Trophoblast cell (in vitro differentiated cells and primary cell): ENCODE measurements at regions not wholly inside any gene's neighbourhood (a gene's known extent, or its start where the extent isn't known, plus 50 kb on each side); places are given as distances from the start of the nearest gene placed in this dataset.

Source experiments
- DNase-seq, 2 donors: peaks; one replicate each; pipeline ENCODE4 v3.0.0-alpha.2; 2016
- H2AFZ ChIP-seq: 2 replicates; pipeline ENCODE4 v1.6.1; 2013; ENCODE audit warnings: low read length, moderate library complexity, mild to moderate bottlenecking; ENCODE audit not compliant: insufficient read depth, poor library complexity
- H2AK5ac ChIP-seq: 2 replicates; pipeline ENCODE4 v1.6.1; 2013; ENCODE audit warnings: mild to moderate bottlenecking, low read length
- H2BK120ac ChIP-seq: 2 replicates; pipeline ENCODE4 v1.6.1; 2013; ENCODE audit warnings: low read length, mild to moderate bottlenecking, moderate library complexity; ENCODE audit not compliant: insufficient read depth, poor library complexity
- H2BK12ac ChIP-seq: 2 replicates; pipeline ENCODE4 v1.6.1; 2013; ENCODE audit warnings: mild to moderate bottlenecking, low read length, moderate library complexity
- H2BK5ac ChIP-seq: 2 replicates; pipeline ENCODE4 v1.6.1; 2013; ENCODE audit warnings: low read length, low read depth, moderate library complexity, mild to moderate bottlenecking; ENCODE audit not compliant: poor library complexity
- H3K14ac ChIP-seq: 2 replicates; pipeline ENCODE4 v1.6.1; 2013; ENCODE audit warnings: mild to moderate bottlenecking, low read length
- H3K18ac ChIP-seq: 2 replicates; pipeline ENCODE4 v1.6.1; 2013; ENCODE audit warnings: mild to moderate bottlenecking, low read length
- H3K23ac ChIP-seq: 2 replicates; pipeline ENCODE4 v1.6.1; 2013; ENCODE audit warnings: low read length
- H3K27ac ChIP-seq: 2 replicates; pipeline ENCODE4 v1.5.1; 2013; ENCODE audit warnings: low read depth, mild to moderate bottlenecking, inconsistent platforms, low read length, moderate library complexity
- H3K27me3 ChIP-seq: 2 replicates; pipeline ENCODE4 v1.6.1; 2013; ENCODE audit warnings: inconsistent platforms, mild to moderate bottlenecking, low read length, moderate library complexity; ENCODE audit not compliant: insufficient read depth
- H3K36me3 ChIP-seq, 2 experiments: 1 replicate in 1 of 2; 2 replicates in 1 of 2; pipeline ENCODE4 v1.6.1; 2013; ENCODE audit warnings: low read length in 2 of 2, mild to moderate bottlenecking in 2 of 2, moderate library complexity in 1 of 2; ENCODE audit not compliant: insufficient read depth in 2 of 2, control insufficient read depth in 1 of 2
- H3K4ac ChIP-seq: 2 replicates; pipeline ENCODE4 v1.6.1; 2013; ENCODE audit warnings: low read depth, mild to moderate bottlenecking, low read length, moderate library complexity
- H3K4me1 ChIP-seq, 2 experiments: 1 replicate in 1 of 2; 2 replicates in 1 of 2; pipeline ENCODE4 v1.6.1; 2013; ENCODE audit warnings: low read length in 2 of 2, mild to moderate bottlenecking in 2 of 2, moderate library complexity in 1 of 2; ENCODE audit not compliant: insufficient read depth in 2 of 2, control insufficient read depth in 1 of 2
- H3K4me2 ChIP-seq: 2 replicates; pipeline ENCODE4 v1.6.1; 2013; ENCODE audit warnings: inconsistent platforms, mild to moderate bottlenecking, low read length, moderate library complexity
- H3K4me3 ChIP-seq: 2 replicates; pipeline ENCODE4 v1.5.1; 2013; ENCODE audit warnings: mild to moderate bottlenecking, low read depth, low read length, inconsistent platforms
- H3K79me1 ChIP-seq: one replicate; pipeline ENCODE4 v1.6.1; 2013; ENCODE audit warnings: low read length
- H3K79me2 ChIP-seq: 2 replicates; pipeline ENCODE4 v1.6.1; 2013; ENCODE audit warnings: low read length, mild to moderate bottlenecking; ENCODE audit not compliant: control insufficient read depth, insufficient read depth, poor library complexity
- H3K9ac ChIP-seq: 2 replicates; pipeline ENCODE4 v1.6.1; 2013; ENCODE audit warnings: mild to moderate bottlenecking, low read length
- H3K9me3 ChIP-seq: 2 replicates; pipeline ENCODE4 v1.6.1; 2013; ENCODE audit warnings: low read depth, mild to moderate bottlenecking, control low read depth, inconsistent platforms, low read length; ENCODE audit not compliant: insufficient read depth
- H4K12ac ChIP-seq: 2 replicates; pipeline ENCODE4 v1.6.1; 2013; ENCODE audit warnings: low read depth, mild to moderate bottlenecking, low read length, moderate library complexity
- H4K8ac ChIP-seq: 2 replicates; pipeline ENCODE4 v1.6.1; 2013; ENCODE audit warnings: low read depth, mild to moderate bottlenecking, low read length, moderate library complexity
- H4K91ac ChIP-seq: one replicate; pipeline ENCODE4 v1.6.1; 2013; ENCODE audit warnings: low read depth, mild to moderate bottlenecking, low read length, moderate library complexity
- WGBS: extraction: QIAGEN DNeasy Blood & Tissue Kit; methylation state at CpG from one replicate; pipeline ENCODE4 v1.1.7; 2013; ENCODE audit warnings: missing lambda C conversion rate; ENCODE audit not compliant: insufficient read length, insufficient coverage; ENCODE audit errors: extremely low coverage; 5-methylcytosine and 5-hydroxymethylcytosine counted together

GRCh38 chr7:109092268-109092667 lies 522.6 kb downstream of the DNAJB9 start:
- H2BK5ac ChIP-seq = no peak overlapping the region

GRCh38 chr7:109101332-109101731 lies 531.7 kb downstream of the DNAJB9 start:
- Histone ChIP-seq H2BK120ac (no peak overlapping the region), H3K4ac (no peak overlapping the region), H4K12ac (no peak overlapping the region), H3K4me3 (no peak overlapping the region), H3K18ac (no peak overlapping the region), H4K8ac (no peak overlapping the region), H3K4me2 (no peak overlapping the region), H3K9ac (no peak overlapping the region), H3K27ac (no peak overlapping the region), H2BK5ac (no peak overlapping the region), H2AFZ (no peak overlapping the region), H3K23ac (no peak overlapping the region), H3K9me3 (no peaks in the 10 kb centered on the region), H3K36me3 (no peaks in the 10 kb centered on the region), H3K27me3 (no peaks in the 10 kb centered on the region), H3K4me1 (no peaks in the 10 kb centered on the region), H2BK12ac (no peak overlapping the region), H2AK5ac (no peak overlapping the region), H3K14ac (no peak overlapping the region), H4K91ac (no peak overlapping the region), H3K79me1 (no peaks in the 10 kb centered on the region), H3K79me2 (no peaks in the 10 kb centered on the region)
- no peak for DNase-seq
- WGBS = no CpG with 5 or more reads among the region's 1 CpG

More at GRCh38 chr7:109092268-109092667, 522.6 kb downstream of the DNAJB9 start:
- no peaks in the 10 kb centered on the region for H3K36me3 ChIP-seq
- no peak overlapping the region for H4K12ac ChIP-seq
- H3K9me3 ChIP-seq = no peaks in the 10 kb centered on the region
- no peak overlapping the region for H2AFZ ChIP-seq
- H3K23ac ChIP-seq = no peak overlapping the region
- H3K27me3 ChIP-seq = no peaks in the 10 kb centered on the region
- no peak overlapping the region for H3K18ac ChIP-seq
- no peaks in the 10 kb centered on the region for H3K4me1 ChIP-seq
- no peak overlapping the region for H2BK120ac ChIP-seq
- no peak overlapping the region for H3K9ac ChIP-seq
- no peak overlapping the region for H4K8ac ChIP-seq
- H3K79me1 ChIP-seq = no peaks in the 10 kb centered on the region
- H3K79me2 ChIP-seq = no peaks in the 10 kb centered on the region
- no peak overlapping the region for H3K4me2 ChIP-seq
- H2AK5ac ChIP-seq = no peak overlapping the region
- H4K91ac ChIP-seq = no peak overlapping the region
- H3K4me3 ChIP-seq = no peak overlapping the region
- H3K27ac ChIP-seq = no peak overlapping the region
- no peak overlapping the region for H3K4ac ChIP-seq
- no peak for DNase-seq
- H3K14ac ChIP-seq = no peak overlapping the region
- no peak overlapping the region for H2BK12ac ChIP-seq
- WGBS = no CpG with 5 or more reads among the region's 1 CpG

- no peak for DNase-seq
- no peak overlapping the region for H4K12ac ChIP-seq
- no peak overlapping the region for H2BK12ac ChIP-seq
- H3K4me2 ChIP-seq = no peak overlapping the region
- H3K14ac ChIP-seq = no peak overlapping the region
- H4K91ac ChIP-seq = no peak overlapping the region
- WGBS = no CpG with 5 or more reads among the region's 1 CpG
- H3K23ac ChIP-seq = no peak overlapping the region
- H2AK5ac ChIP-seq = no peak overlapping the region
- no peak overlapping the region for H2BK120ac ChIP-seq
- no peak overlapping the region for H4K8ac ChIP-seq
- no peaks in the 10 kb centered on the region for H3K36me3 ChIP-seq
- no peak overlapping the region for H3K27ac ChIP-seq
- H3K79me2 ChIP-seq = no peaks in the 10 kb centered on the region
- H3K27me3 ChIP-seq = no peaks in the 10 kb centered on the region
- no peaks in the 10 kb centered on the region for H3K79me1 ChIP-seq
- no peak overlapping the region for H3K9ac ChIP-seq
- no peaks in the 10 kb centered on the region for H3K9me3 ChIP-seq
- H3K18ac ChIP-seq = no peak overlapping the region
- no peak overlapping the region for H3K4ac ChIP-seq
- H3K4me1 ChIP-seq = no peaks in the 10 kb centered on the region
- H2AFZ ChIP-seq = no peak overlapping the region
- no peak overlapping the region for H2BK5ac ChIP-seq
- no peak overlapping the region for H3K4me3 ChIP-seq
These were observed 539.9 kb downstream of the DNAJB9 start for GRCh38 chr7:109109558-109109957.

GRCh38 chr7:109111086-109111485 lies 541.4 kb downstream of the DNAJB9 start:
- no peak overlapping the region for H2AK5ac ChIP-seq
- no peak overlapping the region for H2AFZ ChIP-seq
- H3K9ac ChIP-seq = no peak overlapping the region
- no peak overlapping the region for H3K4ac ChIP-seq
- no peak overlapping the region for H2BK120ac ChIP-seq
- no peak overlapping the region for H3K23ac ChIP-seq
- no peak overlapping the region for H3K14ac ChIP-seq
- H3K18ac ChIP-seq = no peak overlapping the region
- H2BK5ac ChIP-seq = no peak overlapping the region
- no peaks in the 10 kb centered on the region for H3K79me2 ChIP-seq
- no CpG with 5 or more reads among the region's 3 CpGs for WGBS
- no peak overlapping the region for H3K4me2 ChIP-seq
- no peaks in the 10 kb centered on the region for H3K9me3 ChIP-seq
- H4K12ac ChIP-seq = no peak overlapping the region
- H2BK12ac ChIP-seq = no peak overlapping the region
- no peaks in the 10 kb centered on the region for H3K36me3 ChIP-seq
- no peak overlapping the region for H3K27ac ChIP-seq
- no peaks in the 10 kb centered on the region for H3K79me1 ChIP-seq
- DNase-seq = peak; percentile 16 to 38
- no peaks in the 10 kb centered on the region for H3K4me1 ChIP-seq
- no peaks in the 10 kb centered on the region for H3K27me3 ChIP-seq
- no peak overlapping the region for H4K8ac ChIP-seq
- H4K91ac ChIP-seq = no peak overlapping the region
- no peak overlapping the region for H3K4me3 ChIP-seq
